A549 (cell line): ENCODE measurements at regions not wholly inside any gene's neighbourhood (a gene's known extent, or its start where the extent isn't known, plus 50 kb on each side); places are given as distances from the start of the nearest gene placed in this dataset.

Experiments
- ATAC-seq, 2 experiments: fragments of 200-7000 bp in 1 of 2; fragments of >200 bp in 1 of 2; cut with Nextera tagmentation in 1 of 2; cut with Tn5 transposase in 1 of 2; 3 replicates each; pipeline versions ENCODE4 v1.8.0 to v1.9.1; 2018 to 2020; ENCODE audit warnings: mild to moderate bottlenecking in 1 of 2, moderate library complexity in 1 of 2
- CTCF ChIA-PET: fragments of 300-600 bp; sonication (Branson Sonifier 250); formaldehyde crosslinking; extraction: SDS; loops from one replicate; lab custom pipeline; 2021; ENCODE audit warnings: antibody characterized with exemption, inconsistent platforms; lab: Yijun Ruan, JAX
- POLR2A ChIA-PET: fragments of 350-600 bp; formaldehyde crosslinking; extraction: SDS; loops from one replicate; lab custom pipeline; 2021; ENCODE audit warnings: antibody characterized with exemption, inconsistent platforms; lab: Yijun Ruan, JAX
- DNase-seq, 2 experiments: peaks; one replicate each; pipeline versions ENCODE4 v3.0.0 to v3.0.0-alpha.2; 2011 to 2016; ENCODE audit warnings: low read depth in 1 of 2, low spot score in 1 of 2
- FAIRE-seq: peaks from 2 replicates; lab custom pipeline; 2011; peaks lifted over from hg19 to GRCh38; lab: Jason Lieb, UNC
- H3K27ac ChIP-seq, 2 experiments: fragments of >200 bp; sonication (Bioruptor Twin); formaldehyde crosslinking; 3 replicates each; pipeline ENCODE4 v1.5.1; 2016 to 2017
- H3K4me1 ChIP-seq: fragments of >200 bp; sonication (Bioruptor Twin); formaldehyde crosslinking; 3 replicates; pipeline ENCODE4 v1.6.1; 2016
- H3K4me2 ChIP-seq: fragments of >200 bp; sonication (Bioruptor Twin); formaldehyde crosslinking; 3 replicates; pipeline ENCODE4 v1.6.1; 2016
- H3K4me3 ChIP-seq: fragments of >200 bp; sonication (Bioruptor Twin); formaldehyde crosslinking; 3 replicates; pipeline ENCODE4 v1.5.1; 2016
- H3K9me3 ChIP-seq: fragments of >200 bp; sonication (Bioruptor Twin); formaldehyde crosslinking; 3 replicates; pipeline ENCODE4 v1.6.1; 2016
- CBX2 ChIP-seq: fragments of 200-600 bp; sonication (generic); IDR thresholded peaks from 2 replicates; pipeline ENCODE4 v1.6.1; 2016; ENCODE audit warnings: low read depth, mild to moderate bottlenecking, borderline replicate concordance
- CHD4 ChIP-seq: fragments of 200-600 bp; sonication (generic); IDR thresholded peaks from 2 replicates; pipeline ENCODE4 v1.6.1; 2016; ENCODE audit warnings: antibody characterized with exemption, mild to moderate bottlenecking, borderline replicate concordance
- EHMT2 ChIP-seq: fragments of 200-600 bp; sonication (generic); IDR thresholded peaks from 2 replicates; pipeline ENCODE4 v1.6.1; 2016; ENCODE audit warnings: antibody characterized with exemption, low read depth, mild to moderate bottlenecking, moderate library complexity
- EP300 ChIP-seq, 2 experiments: fragments of >200 bp; sonication (Bioruptor Twin); formaldehyde crosslinking; IDR thresholded peaks; 2 replicates in 1 of 2; 3 replicates in 1 of 2; pipeline ENCODE4 v1.6.1; 2016 to 2017
- FOSB ChIP-seq: fragments of 250-450 bp; sonication (Bioruptor Pico); IDR thresholded peaks from 2 replicates; pipeline ENCODE4 v1.5.0; 2020; ENCODE audit warnings: mild to moderate bottlenecking, moderate library complexity
- FOSL2 ChIP-seq, 2 experiments: fragments of 450-650 bp in 1 of 2; fragments of >200 bp in 1 of 2; sonication (Bioruptor Twin) in 1 of 2; formaldehyde crosslinking; IDR thresholded peaks; 2 replicates each; pipeline versions ENCODE4 v1.5.0 to v1.6.1; 2016 to 2020; ENCODE audit warnings: mild to moderate bottlenecking in 1 of 2, moderate library complexity in 1 of 2
- GATA3 ChIP-seq: IDR thresholded peaks from 2 replicates; pipeline ENCODE4 v1.6.1; 2012; ENCODE audit warnings: borderline replicate concordance
- HEYL ChIP-seq: fragments of 250-450 bp; sonication (Bioruptor Pico); IDR thresholded peaks from 2 replicates; pipeline ENCODE4 v1.8.0; 2021; ENCODE audit warnings: mild to moderate bottlenecking, moderate library complexity
- HOXB5 ChIP-seq: fragments of 250-450 bp; sonication (Bioruptor Pico); IDR thresholded peaks from 2 replicates; pipeline ENCODE4 v1.5.0; 2020; ENCODE audit warnings: mild to moderate bottlenecking, moderate library complexity
- JUNB ChIP-seq: fragments of >200 bp; sonication (Bioruptor Twin); formaldehyde crosslinking; IDR thresholded peaks from 2 replicates; pipeline ENCODE4 v1.6.1; 2016
- KDM1A ChIP-seq: fragments of 200-600 bp; sonication (generic); IDR thresholded peaks from 2 replicates; pipeline ENCODE4 v1.6.1; 2016; ENCODE audit warnings: low read depth, mild to moderate bottlenecking
- MAFK ChIP-seq: fragments of 450-650 bp; IDR thresholded peaks from 2 replicates; pipeline ENCODE4 v1.6.1; 2014; ENCODE audit not compliant: partially characterized antibody
- NPAS2 ChIP-seq: fragments of 250-450 bp; sonication (Bioruptor Pico); IDR thresholded peaks from 2 replicates; pipeline ENCODE4 v1.8.0; 2022; ENCODE audit warnings: mild to moderate bottlenecking, moderate library complexity, borderline replicate concordance
- NR3C1 ChIP-seq: fragments of >200 bp; sonication (Bioruptor Twin); formaldehyde crosslinking; IDR thresholded peaks from 3 replicates; pipeline ENCODE4 v1.6.1; 2017
- RAD21 ChIP-seq, 2 experiments: fragments of >200 bp in 1 of 2; sonication (Bioruptor Twin) in 1 of 2; formaldehyde crosslinking in 1 of 2; IDR thresholded peaks in 1 of 2; conservative IDR thresholded peaks in 1 of 2; 2 replicates in 1 of 2; 3 replicates in 1 of 2; pipeline ENCODE4 v1.6.1; 2012 to 2018; ENCODE audit warnings: inconsistent platforms in 1 of 2
- RARB ChIP-seq: fragments of 250-450 bp; sonication (Bioruptor Pico); IDR thresholded peaks from 2 replicates; pipeline ENCODE4 v1.8.0; 2021; ENCODE audit warnings: mild to moderate bottlenecking, moderate library complexity
- SREBF2 ChIP-seq: fragments of 450-650 bp; IDR thresholded peaks from 2 replicates; pipeline ENCODE4 v1.6.1; 2014; ENCODE audit warnings: mild to moderate bottlenecking, moderate library complexity
- ZC3H11A ChIP-seq: fragments of 450-650 bp; IDR thresholded peaks from 2 replicates; pipeline ENCODE4 v1.6.1; 2014; ENCODE audit warnings: antibody characterized with exemption, mild to moderate bottlenecking
- WGBS: methylation state at CpG from one replicate; pipeline ENCODE4 v1.1.6; 2017; ENCODE audit errors: missing lambda C conversion rate; 5-methylcytosine and 5-hydroxymethylcytosine counted together
- TF ChIP-seq, protein P1 (sequence below): fragments of >200 bp; sonication (Bioruptor Twin); formaldehyde crosslinking; IDR thresholded peaks from 3 replicates; pipeline ENCODE4 v1.6.1; 2016
- TF ChIP-seq, protein P2 (sequence below): fragments of >200 bp; sonication (Bioruptor Twin); formaldehyde crosslinking; IDR thresholded peaks from 2 replicates; pipeline ENCODE4 v1.6.1; 2016
- TF ChIP-seq, protein P3 (sequence below): IDR thresholded peaks from 2 replicates; pipeline ENCODE4 v1.6.1; 2012
- TF ChIP-seq, protein P4 (sequence below): fragments of 450-650 bp; IDR thresholded peaks from 2 replicates; pipeline ENCODE4 v1.6.1; 2014; ENCODE audit warnings: antibody characterized with exemption

DNA sequence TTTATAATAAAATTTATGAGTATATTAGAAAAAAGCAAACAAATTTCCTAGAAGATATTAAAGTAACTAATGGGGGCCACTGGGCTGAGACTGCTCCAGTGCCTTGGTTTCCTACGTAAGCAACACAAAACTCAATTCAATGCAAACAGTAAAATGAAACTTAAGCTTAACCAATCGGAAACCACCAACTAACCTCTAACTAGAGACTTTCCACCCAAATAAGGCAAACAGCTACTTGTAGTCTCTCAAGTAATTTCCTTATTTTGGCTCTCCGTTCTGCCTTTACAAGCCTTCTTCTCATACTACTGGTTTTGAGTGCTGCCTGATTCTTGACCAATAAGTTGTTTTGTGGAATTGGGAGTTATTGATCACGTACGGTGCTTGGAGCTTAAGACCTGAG lies 167.3 kb upstream of the VEGFC start:
- WGBS, result 91% methylated on average over 5 of the region's 5 CpGs
- Histone ChIP-seq H3K4me3 (no peak overlapping the region), H3K27ac (no peak overlapping the region), H3K4me2 (no peak overlapping the region), H3K9me3 (0 out of 3 replicates have a peak, but pooled peaks cover 2% of the 10 kb centered on the region), H3K4me1 (no peaks in the 10 kb centered on the region)
- FAIRE-seq, result no peak
- ChIA-PET POLR2A (no interaction called here), CTCF (no interaction called here)
- no peak for DNase-seq
- TF ChIP-seq GATA3, result no peak
- no peak for TF ChIP-seq NR3C1
- no peak for TF ChIP-seq ZC3H11A
- TF ChIP-seq, protein P1, sequence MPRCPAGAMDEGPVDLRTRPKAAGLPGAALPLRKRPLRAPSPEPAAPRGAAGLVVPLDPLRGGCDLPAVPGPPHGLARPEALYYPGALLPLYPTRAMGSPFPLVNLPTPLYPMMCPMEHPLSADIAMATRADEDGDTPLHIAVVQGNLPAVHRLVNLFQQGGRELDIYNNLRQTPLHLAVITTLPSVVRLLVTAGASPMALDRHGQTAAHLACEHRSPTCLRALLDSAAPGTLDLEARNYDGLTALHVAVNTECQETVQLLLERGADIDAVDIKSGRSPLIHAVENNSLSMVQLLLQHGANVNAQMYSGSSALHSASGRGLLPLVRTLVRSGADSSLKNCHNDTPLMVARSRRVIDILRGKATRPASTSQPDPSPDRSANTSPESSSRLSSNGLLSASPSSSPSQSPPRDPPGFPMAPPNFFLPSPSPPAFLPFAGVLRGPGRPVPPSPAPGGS, result no peak
- no peak for TF ChIP-seq RARB
- TF ChIP-seq MAFK, result no peak
- TF ChIP-seq, protein P2, sequence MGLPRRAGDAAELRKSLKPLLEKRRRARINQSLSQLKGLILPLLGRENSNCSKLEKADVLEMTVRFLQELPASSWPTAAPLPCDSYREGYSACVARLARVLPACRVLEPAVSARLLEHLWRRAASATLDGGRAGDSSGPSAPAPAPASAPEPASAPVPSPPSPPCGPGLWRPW, result no peak
- TF ChIP-seq EHMT2, result no peak
- no peak for TF ChIP-seq KDM1A
- TF ChIP-seq FOSB (CRISPR knock-in tag), result no peak
- no peak for TF ChIP-seq NPAS2 (CRISPR knock-in tag)
- TF ChIP-seq CBX2, result no peak
- no peak for TF ChIP-seq HOXB5 (CRISPR knock-in tag)
- TF ChIP-seq SREBF2, result no peak
- TF ChIP-seq, protein P3, sequence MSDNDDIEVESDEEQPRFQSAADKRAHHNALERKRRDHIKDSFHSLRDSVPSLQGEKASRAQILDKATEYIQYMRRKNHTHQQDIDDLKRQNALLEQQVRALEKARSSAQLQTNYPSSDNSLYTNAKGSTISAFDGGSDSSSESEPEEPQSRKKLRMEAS, result no peak
- TF ChIP-seq, protein P4, sequence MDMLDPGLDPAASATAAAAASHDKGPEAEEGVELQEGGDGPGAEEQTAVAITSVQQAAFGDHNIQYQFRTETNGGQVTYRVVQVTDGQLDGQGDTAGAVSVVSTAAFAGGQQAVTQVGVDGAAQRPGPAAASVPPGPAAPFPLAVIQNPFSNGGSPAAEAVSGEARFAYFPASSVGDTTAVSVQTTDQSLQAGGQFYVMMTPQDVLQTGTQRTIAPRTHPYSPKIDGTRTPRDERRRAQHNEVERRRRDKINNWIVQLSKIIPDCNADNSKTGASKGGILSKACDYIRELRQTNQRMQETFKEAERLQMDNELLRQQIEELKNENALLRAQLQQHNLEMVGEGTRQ, result no peak
- no peak for TF ChIP-seq HEYL
- ATAC-seq, result no peak

DNA sequence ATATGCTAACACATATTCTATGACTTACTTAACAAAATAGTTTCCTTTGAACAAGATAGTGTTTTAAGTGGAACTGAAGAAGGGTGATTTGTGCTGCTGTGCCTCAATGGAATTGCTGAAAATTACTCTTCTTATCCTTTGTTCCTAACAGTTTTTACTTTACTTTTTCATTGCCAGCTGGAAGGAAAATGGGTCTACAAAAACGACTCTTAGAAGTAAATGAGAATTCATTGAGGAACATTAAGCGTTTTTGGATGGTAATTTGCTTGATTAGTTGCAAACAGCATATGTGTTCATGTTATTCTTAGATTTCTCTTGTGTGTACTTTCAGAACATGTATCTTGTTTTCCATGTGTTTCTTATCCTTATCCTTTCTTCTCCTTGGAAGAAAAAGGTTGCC lies 170.4 kb upstream of the VEGFC start:
- ChIA-PET POLR2A (no interaction called here), CTCF (interaction anchor here (1.8 kb wide), 1 partner anchor 84 kb away, joined by 6 read pairs; no protein-coding TSS in a partner anchor)
- FAIRE-seq (no peak), DNase-seq (no peak), ATAC-seq (no peak)
- WGBS, result 43% methylated on average over 2 of the region's 2 CpGs
- Histone ChIP-seq H3K4me2 (no peak overlapping the region), H3K27ac (no peak overlapping the region), H3K9me3 (no peaks in the 10 kb centered on the region), H3K4me1 (no peaks in the 10 kb centered on the region), H3K4me3 (no peak overlapping the region)
- TF ChIP-seq CHD4 (no peak), EP300 (IDR thresholded peaks at IDR 0.05) (no peak), FOSL2 (IDR thresholded peaks at IDR 0.05) (no peak), FOSL2 (CRISPR knock-in tag; IDR thresholded peaks at IDR 0.05) (no peak), JUNB (no peak)

DNA sequence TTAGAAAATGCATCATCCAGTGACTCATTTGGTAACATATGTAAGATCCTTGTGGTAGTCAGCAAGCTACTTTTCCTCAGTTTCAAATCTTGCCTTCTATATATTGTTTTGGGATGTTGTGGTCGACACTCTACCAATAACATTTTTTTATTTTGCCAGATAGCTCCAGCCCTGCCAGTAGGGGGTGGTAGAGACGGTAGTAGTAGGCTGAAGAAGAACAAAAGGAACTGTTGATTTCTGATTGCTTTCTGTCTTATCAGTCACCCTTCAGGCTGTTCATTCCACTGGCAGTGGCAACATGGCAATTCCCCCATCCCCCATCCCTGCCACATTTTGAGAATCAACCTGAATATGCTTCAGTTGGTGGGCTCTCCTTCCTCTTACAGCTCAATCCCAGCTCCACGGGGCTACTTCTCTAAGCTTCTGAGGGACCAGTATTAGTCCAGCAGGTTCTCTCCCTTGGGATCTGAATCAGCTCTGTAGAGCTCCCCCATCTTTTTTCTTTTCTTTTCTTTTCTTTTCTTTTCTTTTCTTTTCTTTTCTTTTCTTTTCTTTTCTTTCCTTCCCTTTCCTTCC lies 171.5 kb upstream of the VEGFC start:
- H3K4me2 ChIP-seq, result no peak overlapping the region
- ChIA-PET POLR2A (no interaction called here), CTCF (interaction anchor here (1.1 to 1.8 kb wide), 2 partner anchors 81 to 83 kb away, joined by 4 to 6 read pairs; no protein-coding TSS in a partner anchor)
- no peak overlapping the region for H3K27ac ChIP-seq
- no peaks in the 10 kb centered on the region for H3K4me1 ChIP-seq
- no peaks in the 10 kb centered on the region for H3K9me3 ChIP-seq
- 41% methylated on average over 3 of the region's 3 CpGs for WGBS
- no peak overlapping the region for H3K4me3 ChIP-seq
- no peak for ATAC-seq
- peak in 1 of 2 experiments; percentile 26 for DNase-seq
- TF ChIP-seq JUNB (no peak), RAD21 (conservative IDR thresholded peaks at IDR 0.05 in 1 of 2, IDR thresholded peaks at IDR 0.05 in 1 of 2) (peak in 1 of 2 experiments; percentile 49; a peak in 2 of 5 replicates)
- no peak for FAIRE-seq
